Fibroblast of skin of right quadriceps (primary cell): ENCODE measurements at regions not wholly inside any gene's neighbourhood (a gene's known extent, or its start where the extent isn't known, plus 50 kb on each side); places are given as distances from the start of the nearest gene placed in this dataset.
"Not testable (repeated sequence)": the region's sequence is repeated elsewhere in the genome, so short reads cannot be mapped to it uniquely, and the experiment has no call there.

ENCODE experiments used
- DNase-seq: peaks from one replicate; pipeline ENCODE4 v3.0.0-alpha.2; 2013

DNA sequence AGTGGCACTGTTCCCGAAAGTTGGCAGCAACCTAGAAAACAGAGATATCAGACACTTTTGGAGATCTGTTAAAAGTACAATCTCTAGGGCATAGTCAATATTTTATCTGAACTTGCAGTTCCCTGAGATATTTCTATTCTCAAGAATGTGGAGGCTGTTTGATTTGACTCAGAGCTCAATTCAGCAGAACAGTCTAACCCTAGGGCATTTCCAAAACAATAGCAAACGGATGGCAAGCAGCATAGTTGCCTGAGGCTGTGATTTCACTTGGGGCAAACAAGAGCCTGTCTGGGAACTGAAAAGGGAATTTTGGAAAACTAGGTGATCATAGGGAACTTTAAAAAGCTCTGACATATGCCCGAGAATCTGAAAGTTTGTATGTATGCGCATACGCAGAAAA, 772.8 kb upstream of the LRRTM1 start:
- DNase-seq: no peak

DNA sequence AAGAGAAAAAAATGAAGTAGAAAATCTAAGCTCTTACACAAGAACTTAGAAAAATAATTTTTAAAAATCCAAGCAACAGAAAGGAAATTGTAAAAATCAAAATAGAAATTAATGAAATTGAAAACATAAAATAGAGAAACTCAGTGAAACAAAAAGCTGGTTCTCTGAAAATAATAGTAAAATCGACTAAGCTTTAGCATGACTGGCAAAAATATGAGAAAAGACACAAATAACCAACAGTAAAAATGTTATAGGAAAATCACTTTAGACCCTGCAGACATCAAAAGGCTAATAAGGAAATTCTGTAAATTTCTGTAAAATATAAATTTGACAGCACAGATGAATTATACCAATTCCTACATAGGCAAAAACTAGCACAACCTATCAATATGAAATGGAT, 768.9 kb upstream of the LRRTM1 start:
- no peak for DNase-seq

DNA sequence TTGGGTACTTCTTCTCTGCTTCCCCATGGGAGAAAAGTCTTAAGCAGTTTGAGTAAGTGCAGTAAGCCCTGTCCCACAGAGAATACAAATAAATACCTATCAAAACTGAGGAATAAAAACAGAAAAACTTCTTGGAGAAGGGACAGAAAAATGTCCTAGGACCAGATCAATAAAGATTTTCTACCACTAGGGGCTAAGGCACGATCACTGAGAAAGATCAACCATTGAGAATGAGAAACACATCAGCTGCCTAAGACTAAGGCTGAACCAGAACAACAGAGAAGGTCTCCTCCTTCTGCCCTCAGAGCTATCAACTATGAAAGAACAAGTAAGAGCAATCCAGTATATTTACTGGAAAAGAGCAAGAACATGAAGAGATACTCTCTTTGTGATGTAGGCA, 763.6 kb upstream of the LRRTM1 start:
- DNase-seq: no peak

DNA sequence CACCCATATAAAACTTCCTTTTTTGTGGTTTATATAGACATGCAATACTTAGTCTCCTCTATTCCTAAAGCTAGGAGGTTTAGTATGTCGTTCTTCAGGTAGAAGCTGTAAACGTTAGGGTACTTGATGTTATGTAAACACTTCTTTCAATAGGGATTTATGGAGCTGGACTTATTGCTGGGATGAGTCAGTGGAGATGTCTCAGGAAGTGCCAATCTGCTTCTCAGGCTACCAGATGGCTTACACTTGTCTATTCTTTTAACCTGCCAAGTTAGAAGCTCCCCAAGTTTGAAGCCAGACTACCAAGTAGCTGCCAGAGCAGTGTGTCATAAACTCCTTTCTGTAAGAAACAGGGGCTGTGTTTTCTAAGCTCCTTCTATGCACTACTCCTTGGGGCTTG, 756.5 kb upstream of the LRRTM1 start:
- no peak for DNase-seq

GRCh38 chr2:81050580-81051095, 746.1 kb upstream of the LRRTM1 start:
- no peak for DNase-seq

DNA sequence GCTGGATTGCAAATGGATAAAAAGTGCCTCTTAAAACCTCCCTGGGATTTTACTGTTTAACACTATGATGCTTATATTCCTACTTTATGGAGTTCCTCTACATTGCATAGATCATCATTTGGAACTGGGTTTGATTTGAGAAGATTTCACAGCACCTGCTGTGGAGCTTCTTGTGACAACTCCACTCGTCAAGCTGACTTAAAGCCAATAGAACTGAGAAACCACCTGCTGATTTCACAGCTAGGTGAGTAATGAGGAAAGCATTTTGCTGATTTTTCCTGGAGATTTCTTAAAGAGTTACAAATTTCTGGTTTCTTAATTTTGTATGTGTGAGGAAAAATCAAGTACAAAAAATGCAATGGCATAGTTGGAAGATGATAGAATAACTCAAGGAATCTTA, 739.1 kb upstream of the LRRTM1 start:
- no peak for DNase-seq

GRCh38 chr2:81007104-81007503, 702.6 kb upstream of the LRRTM1 start:
- DNase-seq: no peak

DNA sequence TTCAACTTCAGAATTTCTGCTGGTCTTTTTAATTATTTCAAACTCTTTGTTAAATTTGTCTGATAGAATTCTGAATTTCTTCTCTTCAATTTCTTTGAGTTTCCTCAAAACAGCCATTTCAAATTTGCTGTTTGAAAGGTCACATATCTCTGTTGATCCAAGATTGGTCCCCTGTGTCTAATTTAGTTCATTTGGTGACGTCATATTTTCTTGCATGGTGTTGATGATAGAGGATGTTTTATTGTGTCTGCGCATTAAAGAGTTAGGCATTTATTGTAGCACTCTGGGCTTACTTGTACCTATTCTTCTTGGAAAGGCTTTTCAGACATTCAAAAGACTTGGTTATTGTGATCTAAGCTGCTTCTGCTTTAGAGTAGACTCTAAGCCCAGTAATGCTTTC, 698.4 kb upstream of the LRRTM1 start:
- DNase-seq: no peak

- DNase-seq: no peak
Measured at GRCh38 chr2:80987466-80987865, 682.9 kb upstream of the LRRTM1 start.

GRCh38 chr2:80969900-80970299, 665.3 kb upstream of the LRRTM1 start:
- DNase-seq: no peak

DNA sequence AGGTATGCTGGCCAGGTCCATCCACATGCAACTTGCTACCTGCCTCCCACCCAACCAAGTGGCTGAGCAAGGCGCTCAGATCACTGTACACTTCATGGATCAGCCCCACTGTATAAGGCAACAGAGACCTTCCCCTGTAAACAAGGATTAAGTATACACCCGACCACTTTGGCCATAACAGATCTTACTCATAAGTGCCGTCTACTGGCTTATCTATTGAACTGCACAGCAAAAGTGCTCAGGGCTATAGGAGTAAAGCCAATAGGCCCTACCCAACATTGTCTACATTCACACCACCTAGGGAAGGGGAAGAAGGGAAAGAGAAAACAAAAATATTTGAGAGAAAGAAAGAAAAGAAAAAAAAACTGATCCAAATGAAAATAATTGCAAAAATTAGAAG, 663.9 kb upstream of the LRRTM1 start:
- DNase-seq: no peak

GRCh38 chr2:80947601-80948130, 643.1 kb upstream of the LRRTM1 start:
- DNase-seq: no peak

DNA sequence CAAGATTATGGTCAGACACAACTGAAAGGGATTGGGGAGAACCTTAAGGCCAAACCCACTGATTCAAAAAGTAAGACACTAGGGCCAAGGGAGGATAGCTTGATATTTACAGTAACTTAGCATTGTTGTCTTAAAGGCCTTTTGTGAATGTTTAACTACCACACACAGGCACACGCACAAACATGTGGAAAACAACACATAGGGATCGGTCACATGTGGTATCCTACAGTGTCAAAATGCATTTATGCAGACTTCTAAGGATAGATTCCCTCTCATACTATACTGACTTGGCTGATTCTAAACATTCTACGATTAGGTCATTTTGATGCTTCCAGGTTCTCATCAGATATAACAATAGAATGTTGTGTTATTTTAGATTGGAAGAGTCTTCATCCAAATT, 638.9 kb upstream of the LRRTM1 start:
- no peak for DNase-seq

- DNase-seq: no peak
Measured at GRCh38 chr2:80942766-80943165, 638.2 kb upstream of the LRRTM1 start.

GRCh38 chr2:80938463-80938862, 633.9 kb upstream of the LRRTM1 start:
- no peak for DNase-seq

GRCh38 chr2:80931820-80932219, 627.3 kb upstream of the LRRTM1 start:
- not testable (repeated sequence) for DNase-seq

DNA sequence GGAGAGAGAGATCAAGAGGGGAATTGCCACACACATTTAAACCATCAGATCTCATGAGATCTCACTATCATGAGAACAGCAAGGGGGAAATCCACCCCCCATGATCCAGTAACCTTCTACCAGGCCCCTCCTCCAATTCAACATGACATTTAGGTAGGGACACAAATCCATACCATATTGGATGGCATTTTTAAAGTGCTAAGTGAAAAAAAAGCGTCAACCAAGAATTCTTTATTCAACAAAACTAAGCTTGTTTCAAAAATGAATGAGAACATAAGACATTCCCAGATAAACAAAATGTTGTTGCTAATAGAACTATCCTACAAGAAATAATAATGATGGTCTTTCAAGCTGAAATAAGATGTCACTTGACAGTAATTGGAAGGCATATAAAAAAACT, 626.2 kb upstream of the LRRTM1 start:
- no peak for DNase-seq

GRCh38 chr2:80926168-80926567, 621.6 kb upstream of the LRRTM1 start:
- no peak for DNase-seq

- no peak for DNase-seq
Measured at GRCh38 chr2:80896576-80896975, 592.0 kb upstream of the LRRTM1 start.

DNA sequence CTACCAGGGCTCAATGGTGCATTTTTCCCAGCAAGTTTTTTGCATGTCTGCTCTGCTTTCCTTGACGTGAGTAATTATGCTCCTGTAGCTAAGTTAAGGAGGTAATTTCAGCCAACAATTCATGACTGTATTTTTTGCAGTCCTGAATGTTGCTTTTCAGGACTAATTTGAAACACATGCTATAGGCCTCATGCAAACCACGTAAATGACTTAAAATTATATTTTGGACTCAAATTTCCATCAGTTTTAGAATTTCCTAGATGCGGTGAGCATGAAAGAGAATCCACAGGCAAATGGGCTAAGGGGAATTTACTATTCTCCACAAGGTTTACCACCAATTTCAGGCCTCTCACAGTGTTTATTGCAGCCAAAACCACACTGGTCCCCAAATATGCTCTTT, 589.9 kb upstream of the LRRTM1 start:
- DNase-seq: no peak

DNA sequence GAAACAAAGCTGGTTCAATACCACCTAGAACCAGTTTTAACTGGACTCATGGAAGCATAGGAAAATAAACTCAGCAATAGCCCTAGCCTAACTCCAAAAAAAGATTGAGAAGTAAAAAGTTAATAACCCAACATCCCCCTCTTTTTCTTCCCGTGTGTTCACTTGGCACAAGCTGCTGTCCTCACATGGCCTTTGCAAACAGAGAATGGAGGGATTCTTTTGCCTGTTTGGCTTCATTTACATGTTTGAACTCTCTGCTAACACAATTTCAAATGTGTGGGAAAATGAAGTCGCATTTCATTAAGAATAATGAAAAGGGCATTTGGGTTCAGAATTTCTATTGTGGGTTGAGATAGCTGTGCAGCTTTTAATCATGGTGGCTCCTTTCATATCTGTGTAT, 589.2 kb upstream of the LRRTM1 start:
- DNase-seq: no peak

DNA sequence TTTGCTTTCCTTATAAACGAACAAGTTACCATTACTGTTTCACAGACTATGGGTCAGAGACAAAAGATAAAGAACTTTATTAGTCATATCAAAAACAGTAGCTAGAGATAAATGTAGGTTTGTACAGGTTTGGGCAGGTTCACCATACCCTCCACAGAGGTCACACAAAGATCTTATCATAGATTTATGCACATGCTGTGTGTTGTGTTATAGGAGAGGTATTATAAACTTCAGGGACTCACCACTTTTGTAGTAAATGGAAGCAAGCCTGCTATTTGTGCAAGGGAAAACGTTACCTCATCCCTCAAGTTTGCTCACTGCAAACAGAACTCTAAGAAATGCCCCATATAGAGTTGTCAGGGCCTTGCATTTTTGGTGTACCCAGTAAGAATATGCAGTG, 584.5 kb upstream of the LRRTM1 start:
- DNase-seq: no peak

DNA sequence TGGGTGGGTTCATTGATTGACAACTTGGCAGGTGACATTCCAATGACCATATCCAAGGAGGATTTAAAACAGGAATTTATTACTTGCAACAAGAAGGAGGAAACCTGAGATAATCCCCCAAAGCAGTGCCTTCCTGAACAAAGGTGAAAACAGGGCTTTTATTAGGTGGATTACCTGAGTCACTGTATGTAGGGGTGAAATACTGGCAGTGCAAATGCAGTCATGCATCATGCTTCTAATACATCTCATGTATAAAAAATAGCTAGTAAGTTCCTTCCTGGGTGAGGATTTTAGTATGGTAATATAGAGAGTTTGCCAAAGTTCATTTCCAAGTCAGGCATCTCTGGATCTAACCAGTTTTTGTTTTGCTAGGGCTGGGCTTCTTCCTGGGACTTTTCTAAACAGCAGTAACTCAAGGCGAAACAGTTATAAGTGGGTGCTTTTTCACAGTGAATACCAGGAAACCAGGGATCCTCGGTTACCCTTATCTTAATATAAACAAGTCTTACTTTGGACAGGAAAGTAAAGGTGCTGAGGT, 583.4 kb upstream of the LRRTM1 start:
- no peak for DNase-seq

DNA sequence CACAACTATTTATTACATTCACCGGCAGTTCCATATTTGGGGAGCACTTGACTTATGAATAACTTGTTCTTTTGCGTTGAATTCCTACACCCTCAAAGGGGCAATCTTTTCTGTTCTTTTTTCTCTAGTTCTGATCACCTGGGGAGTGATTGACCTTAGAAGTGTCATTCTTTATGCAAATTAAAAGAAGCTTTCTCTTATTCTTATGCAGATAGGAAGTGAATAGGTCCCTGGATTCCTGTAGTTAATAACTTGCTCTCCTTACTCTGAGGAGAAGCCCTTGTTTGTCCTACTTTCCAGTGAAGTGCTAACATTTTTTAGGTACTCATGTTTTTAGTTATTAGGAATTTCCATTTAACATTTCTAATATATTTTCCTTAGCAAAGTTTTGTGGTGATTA, 569.8 kb upstream of the LRRTM1 start:
- no peak for DNase-seq

DNA sequence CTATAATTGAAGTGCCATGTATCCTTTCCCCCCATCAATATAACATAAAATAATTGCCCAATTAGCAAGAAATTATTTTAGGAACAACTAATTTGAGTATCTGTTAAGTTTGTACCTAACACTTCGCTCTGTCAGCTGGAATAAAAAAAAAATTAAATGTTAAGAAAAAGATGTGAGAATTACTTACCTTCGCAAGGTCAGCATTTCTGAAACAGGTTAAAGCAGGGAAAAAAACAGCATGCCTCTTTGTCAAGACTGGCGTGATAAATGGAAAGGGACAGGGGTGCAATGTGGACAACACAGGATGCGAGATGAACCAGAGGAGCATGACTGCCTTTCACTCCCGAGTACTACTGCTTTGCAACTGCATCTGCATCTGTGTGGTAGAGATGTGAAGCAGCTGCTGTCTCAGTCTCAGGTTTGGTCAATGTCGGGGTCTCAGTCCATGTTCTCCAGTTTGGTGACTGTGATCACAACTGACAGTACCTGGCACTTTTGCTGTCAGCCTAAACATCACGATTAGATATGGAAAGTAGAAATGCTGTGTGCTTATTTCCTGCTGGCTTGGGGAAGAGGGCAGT, 565.4 kb upstream of the LRRTM1 start:
- no peak for DNase-seq
